Brain microvascular endothelial cell (primary cell): ENCODE measurements at regions not wholly inside any gene's neighbourhood (a gene's known extent, or its start where the extent isn't known, plus 50 kb on each side); places are given as distances from the start of the nearest gene placed in this dataset.
A peak's percentile ranks its signal among the peaks of the same experiment; 100 is the strongest.

ENCODE experiments used
- DNase-seq: peaks from one replicate; pipeline ENCODE4 v3.0.0-alpha.2; 2020
- H3K27ac ChIP-seq: fragments of 250-450 bp; sonication (Bioruptor Pico); 2 replicates; pipeline ENCODE4 v1.5.1; 2020; ENCODE audit warnings: mild to moderate bottlenecking, moderate library complexity
- H3K27me3 ChIP-seq: fragments of 250-450 bp; sonication (Bioruptor Pico); replicated peaks from 2 replicates; pipeline ENCODE4 v1.5.1; 2020; ENCODE audit warnings: mild to moderate bottlenecking
- H3K36me3 ChIP-seq: fragments of 250-450 bp; sonication (Bioruptor Pico); replicated peaks from 2 replicates; pipeline ENCODE4 v1.5.1; 2020; ENCODE audit warnings: mild to moderate bottlenecking
- H3K4me3 ChIP-seq: 2 replicates; pipeline ENCODE4 v1.5.1; 2011; ENCODE audit warnings: low read depth, mild to moderate bottlenecking, control low read depth, low read length, moderate library complexity
- in situ Hi-C: cut with HindIII; loops from 2 replicates; pipeline ENCODE4 v1.10.0; 2017; ENCODE audit warnings: low sequenced_read_pairs, low pct_ligation_motif_present
- TF ChIP-seq, protein P1 (sequence below): IDR thresholded peaks from 2 replicates; pipeline ENCODE4 v1.5.1; 2011; ENCODE audit warnings: low read depth, mild to moderate bottlenecking, moderate library complexity, low read length, control low read depth, inconsistent platforms; ENCODE audit errors: missing control alignments

- Histone ChIP-seq H3K4me3 (peak overlapping the region; percentile 72), H3K36me3 (no peaks in the 10 kb centered on the region), H3K27me3 (no peaks in the 10 kb centered on the region), H3K27ac (peak overlapping the region; percentile 97)
- in situ Hi-C loops: no loop called here
- no peak for DNase-seq
- TF ChIP-seq, protein P1, sequence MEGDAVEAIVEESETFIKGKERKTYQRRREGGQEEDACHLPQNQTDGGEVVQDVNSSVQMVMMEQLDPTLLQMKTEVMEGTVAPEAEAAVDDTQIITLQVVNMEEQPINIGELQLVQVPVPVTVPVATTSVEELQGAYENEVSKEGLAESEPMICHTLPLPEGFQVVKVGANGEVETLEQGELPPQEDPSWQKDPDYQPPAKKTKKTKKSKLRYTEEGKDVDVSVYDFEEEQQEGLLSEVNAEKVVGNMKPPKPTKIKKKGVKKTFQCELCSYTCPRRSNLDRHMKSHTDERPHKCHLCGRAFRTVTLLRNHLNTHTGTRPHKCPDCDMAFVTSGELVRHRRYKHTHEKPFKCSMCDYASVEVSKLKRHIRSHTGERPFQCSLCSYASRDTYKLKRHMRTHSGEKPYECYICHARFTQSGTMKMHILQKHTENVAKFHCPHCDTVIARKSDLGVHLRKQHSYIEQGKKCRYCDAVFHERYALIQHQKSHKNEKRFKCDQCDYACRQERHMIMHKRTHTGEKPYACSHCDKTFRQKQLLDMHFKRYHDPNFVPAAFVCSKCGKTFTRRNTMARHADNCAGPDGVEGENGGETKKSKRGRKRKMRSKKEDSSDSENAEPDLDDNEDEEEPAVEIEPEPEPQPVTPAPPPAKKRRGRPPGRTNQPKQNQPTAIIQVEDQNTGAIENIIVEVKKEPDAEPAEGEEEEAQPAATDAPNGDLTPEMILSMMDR: no peak
These were observed 417.4 kb upstream of the NAALADL2 start for GRCh38 chr3:174441588-174442301.

GRCh38 chr3:174442302-174442682 lies 416.8 kb upstream of the NAALADL2 start:
- no peaks in the 10 kb centered on the region for H3K36me3 ChIP-seq
- in situ Hi-C loops: no loop called here
- no peak for DNase-seq
- peak overlapping the region; percentile 72 for H3K4me3 ChIP-seq
- TF ChIP-seq, protein P1: no peak
- no peaks in the 10 kb centered on the region for H3K27me3 ChIP-seq
- peak overlapping the region; percentile 97 for H3K27ac ChIP-seq

- Histone ChIP-seq H3K27me3 (no peaks in the 10 kb centered on the region), H3K27ac (no peak overlapping the region), H3K4me3 (no peak overlapping the region), H3K36me3 (no peaks in the 10 kb centered on the region)
- TF ChIP-seq, protein P1: no peak
- in situ Hi-C loops: no loop called here
- no peak for DNase-seq
These were observed 414.7 kb upstream of the NAALADL2 start for GRCh38 chr3:174444391-174444790.

DNA sequence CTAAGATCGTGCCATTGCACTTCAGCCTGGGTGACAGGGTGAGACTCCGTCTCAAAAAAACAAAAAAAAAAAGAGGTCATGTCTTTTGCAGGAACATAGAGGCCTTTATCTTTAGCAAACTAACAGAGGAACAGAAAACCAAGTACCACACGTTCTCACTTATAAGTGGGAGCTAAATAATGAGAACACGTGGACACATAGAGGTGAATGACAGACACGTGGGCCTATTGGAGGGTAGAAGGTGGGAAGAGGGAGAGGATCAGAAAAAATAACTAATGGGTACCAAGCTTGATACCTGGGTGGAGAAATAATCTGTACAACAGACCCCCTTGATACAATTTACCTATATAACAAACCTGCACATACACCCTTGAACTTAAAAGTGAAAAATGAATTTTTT lies 401.4 kb upstream of the NAALADL2 start:
- Histone ChIP-seq H3K27ac (no peak overlapping the region), H3K27me3 (no peaks in the 10 kb centered on the region), H3K4me3 (no peak overlapping the region), H3K36me3 (no peaks in the 10 kb centered on the region)
- in situ Hi-C loops: no loop called here
- TF ChIP-seq, protein P1: no peak
- no peak for DNase-seq

DNA sequence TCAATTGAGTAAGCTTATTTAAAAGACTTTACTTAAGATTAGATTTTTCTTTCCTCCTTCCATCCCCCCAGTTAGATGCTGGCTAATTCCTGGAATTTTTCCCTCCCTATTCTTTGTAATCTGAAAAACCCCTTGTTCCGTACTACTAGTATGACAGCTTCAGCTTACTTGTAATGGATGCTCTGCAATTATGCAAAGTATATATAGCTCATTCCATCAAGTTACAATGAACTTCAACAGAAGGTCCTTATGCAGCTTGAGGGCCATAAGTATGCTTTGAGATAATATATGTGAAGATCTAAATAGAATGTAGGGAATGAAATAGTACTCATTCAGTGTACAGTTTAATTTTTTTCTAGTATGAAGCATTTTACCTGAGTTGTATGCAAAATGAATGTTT lies 398.3 kb upstream of the NAALADL2 start:
- DNase-seq: no peak
- in situ Hi-C loops: no loop called here
- TF ChIP-seq, protein P1: no peak
- Histone ChIP-seq H3K36me3 (no peaks in the 10 kb centered on the region), H3K27ac (no peak overlapping the region), H3K27me3 (no peaks in the 10 kb centered on the region), H3K4me3 (no peak overlapping the region)

DNA sequence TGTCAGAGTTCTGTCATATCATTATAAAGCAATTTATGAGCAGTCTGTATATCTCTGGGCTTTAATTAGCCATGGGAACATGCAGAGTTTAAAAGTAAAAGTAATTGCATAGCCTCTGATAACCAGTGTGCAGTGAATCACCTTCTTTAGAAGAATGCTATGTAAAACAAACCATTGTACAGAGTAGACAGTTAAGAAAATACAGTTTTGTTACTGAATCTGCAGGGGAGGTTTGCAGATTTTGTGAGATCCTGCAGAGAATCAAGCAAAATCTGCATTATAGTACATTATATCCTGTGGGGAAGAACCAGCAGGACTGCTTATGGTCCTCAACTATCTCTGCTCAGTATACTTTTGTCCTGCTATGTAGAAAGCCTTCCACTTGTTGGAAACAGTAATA lies 396.2 kb upstream of the NAALADL2 start:
- no peaks in the 10 kb centered on the region for H3K36me3 ChIP-seq
- in situ Hi-C loops: no loop called here
- H3K27me3 ChIP-seq: no peaks in the 10 kb centered on the region
- H3K4me3 ChIP-seq: no peak overlapping the region
- no peak for DNase-seq
- H3K27ac ChIP-seq: no peak overlapping the region
- TF ChIP-seq, protein P1: no peak
